Lung (tissue), 11 donors: ENCODE measurements at regions not wholly inside any gene's neighbourhood (a gene's known extent, or its start where the extent isn't known, plus 50 kb on each side); places are given as distances from the start of the nearest gene placed in this dataset.
A peak's percentile ranks its signal among the peaks of the same experiment; 100 is the strongest.

Source experiments
- ATAC-seq: fragments of 200-7000 bp; cut with Tn5 transposase; one replicate; pipeline ENCODE4 v1.9.1; 2020; ENCODE audit warnings: moderate number of reproducible peaks; ENCODE audit not compliant: insufficient read depth, low FRiP score
- DNase-seq, 3 donors: peaks; one replicate each; pipeline ENCODE4 v3.0.0-alpha.2; 2013 to 2017
- H3K27ac ChIP-seq, 2 donors: one replicate each; pipeline ENCODE4 v1.5.1; 2013; ENCODE audit warnings: mild to moderate bottlenecking in 2 of 2, moderate library complexity in 2 of 2, control low read depth in 1 of 2, inconsistent platforms in 1 of 2, low read depth in 1 of 2, low read length in 1 of 2
- H3K27me3 ChIP-seq, 3 donors: one replicate each; pipeline ENCODE4 v1.5.1; 2013; ENCODE audit warnings: low read length in 2 of 3; ENCODE audit not compliant: control insufficient read depth in 3 of 3, insufficient read depth in 3 of 3
- H3K36me3 ChIP-seq, 4 donors: one replicate each; pipeline ENCODE4 v1.5.1; 2013; ENCODE audit warnings: low read length in 4 of 4, mild to moderate bottlenecking in 1 of 4, moderate library complexity in 1 of 4; ENCODE audit not compliant: control insufficient read depth in 4 of 4, insufficient read depth in 4 of 4
- H3K4me1 ChIP-seq, 5 donors: one replicate each; pipeline ENCODE4 v1.5.1; 2013; ENCODE audit warnings: low read length in 5 of 5, mild to moderate bottlenecking in 2 of 5, moderate library complexity in 1 of 5; ENCODE audit not compliant: control insufficient read depth in 5 of 5, insufficient read depth in 5 of 5
- H3K4me3 ChIP-seq: one replicate; pipeline ENCODE4 v1.5.1; 2013; ENCODE audit warnings: mild to moderate bottlenecking, control low read depth, moderate library complexity
- H3K9ac ChIP-seq, 2 donors: one replicate each; pipeline ENCODE4 v1.5.1; 2013; ENCODE audit warnings: low read length in 2 of 2, control low read depth in 1 of 2; ENCODE audit not compliant: insufficient read depth in 1 of 2
- H3K9me3 ChIP-seq, 4 donors: one replicate each; pipeline ENCODE4 v1.5.1; 2013; ENCODE audit warnings: low read length in 3 of 4, mild to moderate bottlenecking in 1 of 4, moderate library complexity in 1 of 4; ENCODE audit not compliant: control insufficient read depth in 4 of 4, insufficient read depth in 3 of 4
- WGBS, 2 donors: extraction: QIAGEN DNeasy Blood & Tissue Kit; methylation state at CpG; one replicate each; pipeline ENCODE4 v1.1.7; 2013; 5-methylcytosine and 5-hydroxymethylcytosine counted together
- TF ChIP-seq, protein P1 (sequence below): IDR thresholded peaks from 2 replicates; pipeline ENCODE4 v1.5.1; 2012; ENCODE audit warnings: mild to moderate bottlenecking; ENCODE audit errors: control extremely low read depth, extremely low read depth
- donor health status: control.
- donor health status: control.
- donor health status: Bipolar disorder and iron deficiency.
- donor health status: healthy.
- donor health status: DM: yes; HTN: yes; CAD: no.

DNA sequence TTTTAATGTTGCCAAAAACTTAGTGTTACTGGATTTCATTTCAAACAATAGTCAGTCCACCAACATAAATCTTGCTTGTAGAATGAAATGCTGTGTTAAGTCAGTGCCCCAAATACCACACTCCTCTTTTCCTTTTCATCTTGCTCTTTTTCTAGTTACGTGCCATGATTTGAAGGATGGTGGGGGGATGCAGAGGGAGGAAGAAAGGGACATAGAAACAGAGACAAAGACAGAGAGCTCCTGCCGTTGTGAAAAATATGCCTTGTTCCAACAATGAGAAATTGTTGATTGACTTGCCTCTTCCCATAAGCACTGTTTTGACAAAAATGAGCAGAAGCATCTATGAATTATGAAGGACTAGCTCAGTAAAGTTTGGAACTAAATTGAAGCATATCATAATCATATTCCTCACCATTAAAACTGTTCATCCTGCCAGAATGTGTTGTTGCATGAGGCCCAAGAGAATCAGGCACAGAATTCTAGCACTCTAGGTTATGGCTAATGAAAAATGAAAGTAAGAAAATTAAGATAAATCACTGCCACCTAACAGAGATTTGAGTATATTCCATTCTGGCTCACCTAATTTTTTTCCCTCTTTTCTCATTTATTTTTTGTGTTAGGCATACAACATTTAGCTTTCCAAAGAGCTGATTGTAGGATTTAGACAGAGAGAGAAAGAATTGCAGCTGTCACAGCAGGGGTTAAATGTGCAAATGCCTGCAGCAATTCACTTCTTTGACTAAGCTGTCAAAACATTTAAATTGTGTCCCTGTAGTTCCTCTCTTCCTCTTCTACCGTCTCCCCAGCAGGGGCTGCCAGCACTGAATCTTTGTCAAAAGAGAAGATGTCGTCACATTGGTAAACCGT is 111.6 kb upstream of the PTPN13 start:
- ATAC-seq, result no peak
- H3K4me3 ChIP-seq, result no peak overlapping the region

DNA sequence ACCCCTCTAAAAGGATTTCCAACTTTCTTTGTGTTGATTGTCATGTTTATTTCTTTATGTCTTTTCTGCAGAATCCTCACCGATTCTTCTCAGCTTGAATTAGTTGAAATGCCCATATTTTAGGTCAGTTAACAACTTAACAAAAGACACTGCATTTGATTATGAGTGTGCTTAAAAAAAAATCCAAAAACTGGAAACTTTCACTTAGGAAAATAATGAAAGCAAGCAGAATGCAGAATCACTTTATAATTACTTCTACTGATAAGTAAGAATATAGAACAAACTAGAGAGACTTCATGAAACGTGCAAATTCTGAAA is 111.0 kb upstream of the PTPN13 start:
- TF ChIP-seq, protein P1, sequence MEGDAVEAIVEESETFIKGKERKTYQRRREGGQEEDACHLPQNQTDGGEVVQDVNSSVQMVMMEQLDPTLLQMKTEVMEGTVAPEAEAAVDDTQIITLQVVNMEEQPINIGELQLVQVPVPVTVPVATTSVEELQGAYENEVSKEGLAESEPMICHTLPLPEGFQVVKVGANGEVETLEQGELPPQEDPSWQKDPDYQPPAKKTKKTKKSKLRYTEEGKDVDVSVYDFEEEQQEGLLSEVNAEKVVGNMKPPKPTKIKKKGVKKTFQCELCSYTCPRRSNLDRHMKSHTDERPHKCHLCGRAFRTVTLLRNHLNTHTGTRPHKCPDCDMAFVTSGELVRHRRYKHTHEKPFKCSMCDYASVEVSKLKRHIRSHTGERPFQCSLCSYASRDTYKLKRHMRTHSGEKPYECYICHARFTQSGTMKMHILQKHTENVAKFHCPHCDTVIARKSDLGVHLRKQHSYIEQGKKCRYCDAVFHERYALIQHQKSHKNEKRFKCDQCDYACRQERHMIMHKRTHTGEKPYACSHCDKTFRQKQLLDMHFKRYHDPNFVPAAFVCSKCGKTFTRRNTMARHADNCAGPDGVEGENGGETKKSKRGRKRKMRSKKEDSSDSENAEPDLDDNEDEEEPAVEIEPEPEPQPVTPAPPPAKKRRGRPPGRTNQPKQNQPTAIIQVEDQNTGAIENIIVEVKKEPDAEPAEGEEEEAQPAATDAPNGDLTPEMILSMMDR, result no peak
- DNase-seq, result no peak
- ATAC-seq, result no peak
- no peak overlapping the region for H3K4me3 ChIP-seq
- H3K9ac ChIP-seq, result peak overlapping the region in 1 of 2 donors; percentile 50
- H3K4me1 ChIP-seq, result peaks cover 0 to 23% (median 0%) of the 10 kb centered on the region in 5 donors
- no peaks in the 10 kb centered on the region for H3K9me3 ChIP-seq
- H3K27me3 ChIP-seq, result no peaks in the 10 kb centered on the region
- H3K36me3 ChIP-seq, result no peaks in the 10 kb centered on the region
- H3K27ac ChIP-seq, result no peak overlapping the region
- 52 to 53% methylated on average over 2 of the region's 2 CpGs for WGBS, 2 donors

More for the DNA sequence above, 111.6 kb upstream of the PTPN13 start:
- H3K4me1 ChIP-seq, result peaks cover 0 to 23% (median 0%) of the 10 kb centered on the region in 5 donors
- peak; percentile 22 to 56 (median 54) for DNase-seq
- H3K36me3 ChIP-seq, result no peaks in the 10 kb centered on the region
- no peaks in the 10 kb centered on the region for H3K9me3 ChIP-seq
- peak overlapping the region in 1 of 2 donors; percentile 50 for H3K9ac ChIP-seq
- TF ChIP-seq, protein P1, result no peak
- no peaks in the 10 kb centered on the region for H3K27me3 ChIP-seq
- no peak overlapping the region for H3K27ac ChIP-seq
- WGBS, 2 donors, result 33 to 47% methylated on average over 5 of the region's 5 CpGs

DNA sequence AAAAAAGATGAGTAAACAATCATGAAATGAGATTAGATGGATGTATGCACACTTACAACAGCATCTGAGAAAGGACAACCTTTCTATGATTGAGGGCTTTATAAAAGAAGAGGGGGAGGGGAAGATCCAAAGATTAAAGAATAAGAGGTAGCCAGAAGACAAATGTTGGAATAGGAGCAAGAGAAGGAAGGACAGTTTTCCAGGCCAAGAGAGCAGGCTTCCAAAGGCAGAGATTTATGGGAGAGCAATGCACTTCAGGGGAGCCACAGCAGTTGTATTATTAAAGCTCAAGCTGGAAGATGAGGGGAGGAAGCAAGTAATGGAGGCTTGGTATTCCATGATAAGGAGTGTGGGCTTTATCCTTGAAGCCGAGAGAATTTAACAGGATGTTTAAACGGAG is 110.3 kb upstream of the PTPN13 start:
- no peaks in the 10 kb centered on the region for H3K27me3 ChIP-seq

More for the DNA sequence above, 110.3 kb upstream of the PTPN13 start:
- H3K9ac ChIP-seq, result no peak overlapping the region
- 49 to 80% methylated on average over 2 of the region's 2 CpGs for WGBS, 2 donors
- H3K4me1 ChIP-seq, result peaks cover 0 to 23% (median 0%) of the 10 kb centered on the region in 5 donors
- DNase-seq (no peak), ATAC-seq (no peak)
- no peaks in the 10 kb centered on the region for H3K9me3 ChIP-seq
- no peaks in the 10 kb centered on the region for H3K36me3 ChIP-seq
- TF ChIP-seq, protein P1, result no peak
- no peak overlapping the region for H3K27ac ChIP-seq
- H3K4me3 ChIP-seq, result no peak overlapping the region
